HepG2 (cell line): ENCODE measurements at regions not wholly inside any gene's neighbourhood (a gene's known extent, or its start where the extent isn't known, plus 50 kb on each side); places are given as distances from the start of the nearest gene placed in this dataset.

Source experiments
- ARHGAP35 ChIP-seq: sonication (generic); formaldehyde crosslinking; IDR thresholded peaks from 2 replicates; pipeline ENCODE4 v1.9.0; 2022; ENCODE audit warnings: mild to moderate bottlenecking, inconsistent platforms, moderate library complexity, missing genetic modification reagents, borderline replicate concordance
- ELF1 ChIP-seq: sonication (generic); formaldehyde crosslinking; IDR thresholded peaks from 2 replicates; pipeline ENCODE4 v1.4.0; 2020; ENCODE audit warnings: missing genetic modification reagents
- ETV5 ChIP-seq: IDR thresholded peaks from 2 replicates; pipeline ENCODE4 v1.6.1; 2018; ENCODE audit warnings: missing biosample characterization, missing genetic modification reagents, inconsistent platforms, borderline replicate concordance
- HNRNPLL ChIP-seq: fragments of 200-400 bp; formaldehyde crosslinking; IDR thresholded peaks from 2 replicates; pipeline ENCODE4 v1.6.1; 2017; ENCODE audit warnings: mild to moderate bottlenecking, low read depth, low read length; ENCODE audit not compliant: poor library complexity, severe bottlenecking
- MYNN ChIP-seq: sonication (generic); formaldehyde crosslinking; IDR thresholded peaks from 2 replicates; pipeline ENCODE4 v1.4.0; 2020; ENCODE audit warnings: mild to moderate bottlenecking, low read depth, missing genetic modification reagents
- RBFOX2 ChIP-seq: fragments of 200-400 bp; formaldehyde crosslinking; IDR thresholded peaks from 2 replicates; pipeline ENCODE4 v1.6.1; 2017; ENCODE audit warnings: low read depth, mild to moderate bottlenecking, low read length
- RNF2 ChIP-seq: fragments of 450-650 bp; conservative IDR thresholded peaks from 2 replicates; pipeline ENCODE4 v1.6.1; 2016; ENCODE audit warnings: low read depth
- YEATS2 ChIP-seq: sonication (generic); formaldehyde crosslinking; IDR thresholded peaks from 2 replicates; pipeline ENCODE4 v1.4.0; 2020; ENCODE audit warnings: missing genetic modification reagents, borderline replicate concordance
- ZFP36 ChIP-seq: fragments of 150-350 bp; IDR thresholded peaks from 2 replicates; pipeline ENCODE4 v1.6.1; 2018; ENCODE audit warnings: borderline replicate concordance, low read length, low read depth; ENCODE audit not compliant: partially characterized antibody
- ZNF430 ChIP-seq: sonication (generic); formaldehyde crosslinking; IDR thresholded peaks from 2 replicates; pipeline ENCODE4 v1.9.0; 2021; ENCODE audit warnings: mild to moderate bottlenecking, missing genetic modification reagents
- ZNF552 ChIP-seq: sonication (generic); formaldehyde crosslinking; IDR thresholded peaks from 2 replicates; pipeline ENCODE4 v1.9.0; 2022; ENCODE audit warnings: missing genetic modification reagents, mild to moderate bottlenecking, borderline replicate concordance
- ZNF768 ChIP-seq: sonication (generic); formaldehyde crosslinking; IDR thresholded peaks from 2 replicates; pipeline ENCODE4 v1.4.0; 2020; ENCODE audit warnings: missing genetic modification reagents
- TF ChIP-seq, protein P1 (sequence below): sonication (generic); formaldehyde crosslinking; IDR thresholded peaks from 2 replicates; pipeline ENCODE4 v1.4.0; 2020; ENCODE audit warnings: mild to moderate bottlenecking, missing genetic modification reagents
- TF ChIP-seq, protein P2 (sequence below): sonication (generic); formaldehyde crosslinking; IDR thresholded peaks from 2 replicates; pipeline ENCODE4 v1.4.0; 2020; ENCODE audit warnings: missing genetic modification reagents
- TF ChIP-seq, protein P3 (sequence below): sonication (generic); formaldehyde crosslinking; IDR thresholded peaks from 2 replicates; pipeline ENCODE4 v1.4.0; 2020; ENCODE audit warnings: missing genetic modification reagents
- TF ChIP-seq, protein P4 (sequence below): sonication (generic); formaldehyde crosslinking; IDR thresholded peaks from 2 replicates; pipeline ENCODE4 v1.5.1; 2020; ENCODE audit warnings: missing genetic modification reagents, mild to moderate bottlenecking, borderline replicate concordance

DNA sequence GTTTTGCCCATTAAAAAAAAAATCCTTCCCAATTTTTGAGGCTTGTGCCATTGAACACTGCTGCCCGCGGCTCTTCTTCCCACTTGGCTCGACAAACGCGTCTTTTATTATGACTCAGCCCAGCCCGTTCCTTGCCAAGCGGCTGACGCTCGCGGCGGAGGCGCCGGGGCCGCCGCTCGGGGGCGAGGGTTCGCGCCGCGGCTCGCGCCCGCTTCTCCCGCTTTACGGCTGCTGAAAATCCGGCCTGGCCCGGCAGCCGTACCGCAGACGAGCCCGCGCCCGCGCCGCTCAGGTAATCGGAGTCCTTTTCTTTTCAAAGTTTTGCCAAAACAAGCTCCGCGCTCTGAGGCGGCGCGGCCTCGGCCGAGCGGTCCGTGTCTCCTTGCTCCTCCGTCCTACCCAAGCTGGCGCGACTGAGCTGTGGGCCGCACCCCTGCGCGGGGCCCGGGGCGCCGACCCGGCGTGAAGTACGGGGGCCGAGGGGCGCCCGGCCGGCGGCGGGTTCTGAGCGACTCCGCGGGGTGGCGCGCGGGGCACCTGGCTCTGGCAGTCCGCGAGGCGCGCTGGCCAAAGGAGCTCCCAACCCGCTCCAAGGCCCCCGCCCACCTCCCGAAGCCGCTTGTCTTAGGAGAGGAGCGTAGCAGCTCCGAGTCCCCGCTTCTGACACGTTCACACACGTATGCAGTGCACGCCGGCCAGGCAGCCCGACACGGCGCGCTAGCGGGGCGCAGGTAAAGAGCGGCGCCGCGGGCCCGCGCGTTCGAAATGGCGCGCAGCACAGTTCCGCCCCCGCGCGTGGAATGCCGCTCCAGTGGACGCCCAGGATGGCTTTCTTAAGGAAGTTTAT is 418.2 kb upstream of the NAALADL2 start (continued):
- TF ChIP-seq, protein P1, sequence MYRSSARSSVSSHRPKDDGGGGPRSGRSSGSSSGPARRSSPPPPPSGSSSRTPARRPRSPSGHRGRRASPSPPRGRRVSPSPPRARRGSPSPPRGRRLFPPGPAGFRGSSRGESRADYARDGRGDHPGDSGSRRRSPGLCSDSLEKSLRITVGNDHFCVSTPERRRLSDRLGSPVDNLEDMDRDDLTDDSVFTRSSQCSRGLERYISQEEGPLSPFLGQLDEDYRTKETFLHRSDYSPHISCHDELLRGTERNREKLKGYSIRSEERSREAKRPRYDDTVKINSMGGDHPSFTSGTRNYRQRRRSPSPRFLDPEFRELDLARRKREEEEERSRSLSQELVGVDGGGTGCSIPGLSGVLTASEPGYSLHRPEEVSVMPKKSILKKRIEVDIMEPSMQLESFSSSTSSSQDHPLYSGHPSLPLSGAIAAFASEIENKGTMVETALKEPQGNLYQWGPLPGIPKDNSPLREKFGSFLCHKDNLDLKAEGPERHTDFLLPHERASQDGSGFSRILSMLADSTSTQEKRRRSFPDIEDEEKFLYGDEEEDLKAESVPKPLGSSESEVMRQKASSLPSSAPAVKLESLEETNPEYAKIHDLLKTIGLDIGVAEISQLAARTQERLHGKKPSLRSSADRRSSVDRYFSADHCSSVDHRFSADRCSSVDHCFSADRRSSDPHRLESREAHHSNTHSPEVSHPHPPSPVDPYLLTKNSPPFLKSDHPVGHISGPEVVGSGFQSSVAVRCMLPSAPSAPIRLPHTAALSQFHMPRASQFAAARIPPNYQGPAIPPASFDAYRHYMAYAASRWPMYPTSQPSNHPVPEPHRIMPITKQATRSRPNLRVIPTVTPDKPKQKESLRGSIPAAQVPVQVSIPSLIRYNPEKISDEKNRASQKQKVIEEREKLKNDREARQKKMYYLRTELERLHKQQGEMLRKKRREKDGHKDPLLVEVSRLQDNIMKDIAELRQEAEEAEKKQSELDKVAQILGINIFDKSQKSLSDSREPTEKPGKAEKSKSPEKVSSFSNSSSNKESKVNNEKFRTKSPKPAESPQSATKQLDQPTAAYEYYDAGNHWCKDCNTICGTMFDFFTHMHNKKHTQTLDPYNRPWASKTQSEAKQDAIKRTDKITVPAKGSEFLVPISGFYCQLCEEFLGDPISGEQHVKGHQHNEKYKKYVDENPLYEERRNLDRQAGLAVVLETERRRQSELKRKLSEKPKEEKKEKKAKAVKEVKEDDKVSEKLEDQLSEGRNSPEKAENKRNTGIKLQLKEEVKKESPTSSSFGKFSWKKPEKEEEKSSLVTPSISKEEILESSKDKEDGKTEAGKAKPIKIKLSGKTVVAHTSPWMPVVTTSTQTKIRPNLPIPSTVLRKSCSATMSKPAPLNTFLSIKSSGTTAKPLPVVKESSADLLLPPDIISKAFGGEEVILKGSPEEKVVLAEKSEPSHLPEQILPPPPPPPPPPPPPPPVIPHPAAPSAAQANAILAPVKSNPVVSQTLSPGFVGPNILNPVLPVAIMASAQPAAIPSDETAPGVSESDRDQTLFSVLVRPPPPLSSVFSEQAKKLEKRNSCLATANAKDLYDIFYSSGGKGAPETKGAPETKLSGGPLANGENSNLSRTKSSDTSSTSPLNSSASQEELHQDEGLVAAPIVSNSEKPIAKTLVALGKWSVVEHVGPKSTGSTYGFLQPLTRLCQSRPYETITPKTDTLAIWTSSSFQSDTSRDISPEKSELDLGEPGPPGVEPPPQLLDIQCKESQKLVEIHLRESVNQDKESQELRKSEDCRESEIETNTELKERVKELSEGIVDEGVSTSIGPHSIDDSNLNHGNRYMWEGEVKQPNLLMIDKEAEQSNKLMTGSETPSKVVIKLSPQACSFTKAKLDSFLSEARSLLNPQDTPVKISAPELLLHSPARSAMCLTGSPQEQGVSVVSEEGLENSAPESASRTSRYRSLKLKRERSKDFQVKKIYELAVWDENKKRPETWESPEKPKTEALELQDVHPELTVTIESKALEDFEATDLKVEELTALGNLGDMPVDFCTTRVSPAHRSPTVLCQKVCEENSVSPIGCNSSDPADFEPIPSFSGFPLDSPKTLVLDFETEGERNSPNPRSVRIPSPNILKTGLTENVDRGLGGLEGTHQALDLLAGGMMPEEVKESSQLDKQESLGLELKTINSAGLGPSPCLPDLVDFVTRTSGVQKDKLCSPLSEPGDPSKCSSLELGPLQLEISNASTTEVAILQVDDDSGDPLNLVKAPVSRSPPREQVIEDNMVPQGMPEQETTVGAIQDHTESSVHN (CRISPR knock-in tag) = 0 out of 2 replicates have a peak, but pooled peaks have one; percentile 23
- TF ChIP-seq ZFP36 = no peak
- TF ChIP-seq MYNN (CRISPR knock-in tag) = no peak
- no peak for TF ChIP-seq ELF1 (CRISPR knock-in tag)
- peak; percentile 15; the same call in 1 of the 2 replicates for TF ChIP-seq ZNF768 (CRISPR knock-in tag)
- TF ChIP-seq, protein P2, sequence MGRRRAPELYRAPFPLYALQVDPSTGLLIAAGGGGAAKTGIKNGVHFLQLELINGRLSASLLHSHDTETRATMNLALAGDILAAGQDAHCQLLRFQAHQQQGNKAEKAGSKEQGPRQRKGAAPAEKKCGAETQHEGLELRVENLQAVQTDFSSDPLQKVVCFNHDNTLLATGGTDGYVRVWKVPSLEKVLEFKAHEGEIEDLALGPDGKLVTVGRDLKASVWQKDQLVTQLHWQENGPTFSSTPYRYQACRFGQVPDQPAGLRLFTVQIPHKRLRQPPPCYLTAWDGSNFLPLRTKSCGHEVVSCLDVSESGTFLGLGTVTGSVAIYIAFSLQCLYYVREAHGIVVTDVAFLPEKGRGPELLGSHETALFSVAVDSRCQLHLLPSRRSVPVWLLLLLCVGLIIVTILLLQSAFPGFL (CRISPR knock-in tag) = no peak
- TF ChIP-seq YEATS2 (CRISPR knock-in tag) = no peak
- TF ChIP-seq ZNF430 (CRISPR knock-in tag) = no peak
- TF ChIP-seq, protein P3, sequence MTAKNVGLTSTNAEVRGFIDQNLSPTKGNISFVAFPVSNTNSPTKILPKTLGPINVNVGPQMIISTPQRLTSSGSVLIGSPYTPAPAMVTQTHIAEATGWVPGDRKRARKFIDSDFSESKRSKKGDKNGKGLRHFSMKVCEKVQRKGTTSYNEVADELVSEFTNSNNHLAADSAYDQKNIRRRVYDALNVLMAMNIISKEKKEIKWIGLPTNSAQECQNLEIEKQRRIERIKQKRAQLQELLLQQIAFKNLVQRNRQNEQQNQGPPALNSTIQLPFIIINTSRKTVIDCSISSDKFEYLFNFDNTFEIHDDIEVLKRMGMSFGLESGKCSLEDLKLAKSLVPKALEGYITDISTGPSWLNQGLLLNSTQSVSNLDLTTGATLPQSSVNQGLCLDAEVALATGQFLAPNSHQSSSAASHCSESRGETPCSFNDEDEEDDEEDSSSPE = peak; percentile 31; the same call in 1 of the 2 replicates
- TF ChIP-seq RBFOX2 = peak; percentile 65
- TF ChIP-seq ARHGAP35 (CRISPR knock-in tag) = 0 out of 2 replicates have a peak, but pooled peaks have one; percentile 30
- TF ChIP-seq HNRNPLL = peak; percentile 75
- no peak for TF ChIP-seq ETV5 (CRISPR knock-in tag)
- TF ChIP-seq RNF2 = peak; percentile 74
- TF ChIP-seq, protein P4, sequence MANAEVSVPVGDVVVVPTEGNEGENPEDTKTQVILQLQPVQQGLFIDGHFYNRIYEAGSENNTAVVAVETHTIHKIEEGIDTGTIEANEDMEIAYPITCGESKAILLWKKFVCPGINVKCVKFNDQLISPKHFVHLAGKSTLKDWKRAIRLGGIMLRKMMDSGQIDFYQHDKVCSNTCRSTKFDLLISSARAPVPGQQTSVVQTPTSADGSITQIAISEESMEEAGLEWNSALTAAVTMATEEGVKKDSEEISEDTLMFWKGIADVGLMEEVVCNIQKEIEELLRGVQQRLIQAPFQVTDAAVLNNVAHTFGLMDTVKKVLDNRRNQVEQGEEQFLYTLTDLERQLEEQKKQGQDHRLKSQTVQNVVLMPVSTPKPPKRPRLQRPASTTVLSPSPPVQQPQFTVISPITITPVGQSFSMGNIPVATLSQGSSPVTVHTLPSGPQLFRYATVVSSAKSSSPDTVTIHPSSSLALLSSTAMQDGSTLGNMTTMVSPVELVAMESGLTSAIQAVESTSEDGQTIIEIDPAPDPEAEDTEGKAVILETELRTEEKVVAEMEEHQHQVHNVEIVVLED (CRISPR knock-in tag) = peak; percentile 57; the same call in 1 of the 2 replicates
- 0 out of 2 replicates have a peak, but pooled peaks have one; percentile 35 for TF ChIP-seq ZNF552 (CRISPR knock-in tag)
